Loucy (cell line): ENCODE measurements at regions not wholly inside any gene's neighbourhood (a gene's known extent, or its start where the extent isn't known, plus 50 kb on each side); places are given as distances from the start of the nearest gene placed in this dataset.

Experiments used
- H2AFZ ChIP-seq: fragments of 200-600 bp; sonication (generic); 2 replicates; pipeline ENCODE4 v1.6.0; 2016; ENCODE audit warnings: antibody characterized with exemption, mild to moderate bottlenecking, low read length, moderate library complexity
- H3F3A ChIP-seq: fragments of 200-600 bp; 2 replicates; pipeline ENCODE4 v1.6.0; 2016; ENCODE audit warnings: antibody characterized with exemption, low read depth, mild to moderate bottlenecking
- H3K27me3 ChIP-seq: fragments of 200-600 bp; sonication (generic); 2 replicates; pipeline ENCODE4 v1.6.1; 2014; ENCODE audit warnings: low read length, mild to moderate bottlenecking; ENCODE audit not compliant: insufficient read depth, poor library complexity, severe bottlenecking
- H3K36me3 ChIP-seq: fragments of 200-600 bp; sonication (generic); 2 replicates; pipeline ENCODE4 v1.6.1; 2016; ENCODE audit warnings: low read length; ENCODE audit not compliant: insufficient read depth
- H3K4me1 ChIP-seq: fragments of 200-600 bp; sonication (generic); 2 replicates; pipeline ENCODE4 v1.5.1; 2014; ENCODE audit warnings: low read length, mild to moderate bottlenecking; ENCODE audit not compliant: insufficient read depth, poor library complexity, severe bottlenecking
- H3K4me2 ChIP-seq: fragments of 200-600 bp; sonication (generic); 2 replicates; pipeline ENCODE4 v1.6.0; 2014; ENCODE audit warnings: antibody characterized with exemption, low read length, low read depth, mild to moderate bottlenecking; ENCODE audit not compliant: poor library complexity, severe bottlenecking
- H3K4me3 ChIP-seq: fragments of 200-600 bp; sonication (generic); 2 replicates; pipeline ENCODE4 v1.5.1; 2014; ENCODE audit warnings: low read length, mild to moderate bottlenecking, mixed read lengths; ENCODE audit not compliant: poor library complexity, severe bottlenecking
- H3K79me2 ChIP-seq: fragments of 200-600 bp; sonication (generic); 2 replicates; pipeline ENCODE4 v1.6.1; 2014; ENCODE audit warnings: low read length; ENCODE audit not compliant: insufficient read depth
- H3K9ac ChIP-seq: fragments of 200-600 bp; sonication (generic); 2 replicates; pipeline ENCODE4 v1.6.0; 2014; ENCODE audit warnings: mild to moderate bottlenecking, low read depth, low read length, moderate library complexity; ENCODE audit not compliant: poor library complexity, severe bottlenecking
- H3K9me2 ChIP-seq: fragments of 200-600 bp; sonication (generic); replicated peaks from 2 replicates; pipeline ENCODE4 v1.6.1; 2016; ENCODE audit warnings: low read depth, low read length, mixed read lengths
- H3K9me3 ChIP-seq: fragments of 200-600 bp; sonication (generic); 2 replicates; pipeline ENCODE4 v1.6.1; 2014; ENCODE audit warnings: mild to moderate bottlenecking, antibody characterized with exemption, low read length, low read depth; ENCODE audit not compliant: insufficient read depth
- H4K20me1 ChIP-seq: fragments of 200-600 bp; sonication (generic); 2 replicates; pipeline ENCODE4 v1.6.0; 2014; ENCODE audit warnings: antibody characterized with exemption, low read length, mild to moderate bottlenecking; ENCODE audit not compliant: insufficient read depth, poor library complexity, severe bottlenecking
- EZH2phosphoT487 ChIP-seq: fragments of 200-600 bp; IDR thresholded peaks from 2 replicates; pipeline ENCODE4 v1.6.1; 2018; ENCODE audit warnings: antibody characterized with exemption, mild to moderate bottlenecking, moderate library complexity, borderline replicate concordance
- TF ChIP-seq, protein P1 (sequence below): fragments of 200-600 bp; sonication (generic); conservative IDR thresholded peaks from 2 replicates; pipeline ENCODE4 v1.5.1; 2014; ENCODE audit warnings: mild to moderate bottlenecking, antibody characterized with exemption, low read length

- no peaks in the 10 kb centered on the region for H3K36me3 ChIP-seq
- H3K79me2 ChIP-seq: no peaks in the 10 kb centered on the region
- H3K9me2 ChIP-seq: no peaks in the 10 kb centered on the region
- H3K9me3 ChIP-seq: no peaks in the 10 kb centered on the region
- H3F3A ChIP-seq: no peaks in the 10 kb centered on the region
- no peaks in the 10 kb centered on the region for H3K4me1 ChIP-seq
- TF ChIP-seq EZH2phosphoT487: no peak
- TF ChIP-seq, protein P1, sequence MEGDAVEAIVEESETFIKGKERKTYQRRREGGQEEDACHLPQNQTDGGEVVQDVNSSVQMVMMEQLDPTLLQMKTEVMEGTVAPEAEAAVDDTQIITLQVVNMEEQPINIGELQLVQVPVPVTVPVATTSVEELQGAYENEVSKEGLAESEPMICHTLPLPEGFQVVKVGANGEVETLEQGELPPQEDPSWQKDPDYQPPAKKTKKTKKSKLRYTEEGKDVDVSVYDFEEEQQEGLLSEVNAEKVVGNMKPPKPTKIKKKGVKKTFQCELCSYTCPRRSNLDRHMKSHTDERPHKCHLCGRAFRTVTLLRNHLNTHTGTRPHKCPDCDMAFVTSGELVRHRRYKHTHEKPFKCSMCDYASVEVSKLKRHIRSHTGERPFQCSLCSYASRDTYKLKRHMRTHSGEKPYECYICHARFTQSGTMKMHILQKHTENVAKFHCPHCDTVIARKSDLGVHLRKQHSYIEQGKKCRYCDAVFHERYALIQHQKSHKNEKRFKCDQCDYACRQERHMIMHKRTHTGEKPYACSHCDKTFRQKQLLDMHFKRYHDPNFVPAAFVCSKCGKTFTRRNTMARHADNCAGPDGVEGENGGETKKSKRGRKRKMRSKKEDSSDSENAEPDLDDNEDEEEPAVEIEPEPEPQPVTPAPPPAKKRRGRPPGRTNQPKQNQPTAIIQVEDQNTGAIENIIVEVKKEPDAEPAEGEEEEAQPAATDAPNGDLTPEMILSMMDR: no peak
- H2AFZ ChIP-seq: no peak overlapping the region
- H3K4me3 ChIP-seq: no peak overlapping the region
- H3K27me3 ChIP-seq: no peaks in the 10 kb centered on the region
- H3K9ac ChIP-seq: no peak overlapping the region
- no peaks in the 10 kb centered on the region for H4K20me1 ChIP-seq
- no peak overlapping the region for H3K4me2 ChIP-seq
These were observed 75.8 kb downstream of the NR2F2 start for GRCh38 chr15:96406291-96406690.

DNA sequence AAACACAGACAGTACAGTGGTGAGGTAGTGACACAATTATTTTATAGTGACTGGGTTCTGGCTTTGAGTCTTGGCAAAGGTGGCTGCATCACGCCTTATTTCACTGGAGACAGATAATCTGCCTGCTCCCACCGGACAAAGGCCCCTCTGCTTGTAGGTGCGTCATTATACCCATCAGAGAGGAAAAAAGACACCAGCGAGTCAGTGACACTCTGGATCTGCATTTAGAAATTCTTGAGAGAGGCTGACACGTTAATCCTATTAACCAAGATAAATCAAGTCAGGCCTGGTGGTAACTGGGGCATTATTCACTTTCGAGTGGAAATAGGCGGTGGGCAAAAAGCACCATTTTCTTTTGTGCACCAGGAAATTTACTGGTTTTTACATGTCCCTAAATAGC is 76.2 kb downstream of the NR2F2 start:
- Histone ChIP-seq H3F3A (no peaks in the 10 kb centered on the region), H3K4me2 (no peak overlapping the region), H3K36me3 (no peaks in the 10 kb centered on the region), H3K9ac (no peak overlapping the region), H2AFZ (no peak overlapping the region), H3K4me3 (no peak overlapping the region), H3K9me3 (no peaks in the 10 kb centered on the region), H3K9me2 (no peaks in the 10 kb centered on the region), H3K4me1 (no peaks in the 10 kb centered on the region), H3K79me2 (no peaks in the 10 kb centered on the region), H4K20me1 (no peaks in the 10 kb centered on the region), H3K27me3 (no peaks in the 10 kb centered on the region)
- no peak for TF ChIP-seq EZH2phosphoT487
- TF ChIP-seq, protein P1: no peak

DNA sequence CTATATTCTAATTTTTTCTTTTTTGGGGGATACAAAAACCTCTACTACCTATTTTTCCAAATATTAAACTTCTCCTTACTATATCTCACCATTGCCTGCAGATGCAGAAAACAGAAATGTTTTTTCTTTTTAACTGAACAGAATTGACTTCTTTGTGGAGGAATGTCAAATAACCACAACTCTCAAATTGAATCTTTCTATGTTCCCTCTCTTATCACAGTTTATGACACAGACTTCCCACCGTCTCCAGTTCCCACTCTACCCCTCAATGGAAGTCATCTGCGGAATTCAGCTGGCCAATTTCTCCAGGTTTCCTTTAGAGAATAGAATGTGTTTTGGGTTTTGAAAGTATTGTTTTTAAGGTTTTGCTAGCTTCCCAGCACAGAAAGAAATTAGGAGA is 77.0 kb downstream of the NR2F2 start:
- no peak overlapping the region for H3K4me3 ChIP-seq
- H3K9me3 ChIP-seq: no peaks in the 10 kb centered on the region
- H3K9ac ChIP-seq: no peak overlapping the region
- no peaks in the 10 kb centered on the region for H3K9me2 ChIP-seq
- H3K27me3 ChIP-seq: no peaks in the 10 kb centered on the region
- H3K79me2 ChIP-seq: no peaks in the 10 kb centered on the region
- H3K36me3 ChIP-seq: no peaks in the 10 kb centered on the region
- TF ChIP-seq, protein P1: no peak
- TF ChIP-seq EZH2phosphoT487: no peak
- no peaks in the 10 kb centered on the region for H3K4me1 ChIP-seq
- H3K4me2 ChIP-seq: no peak overlapping the region
- H4K20me1 ChIP-seq: no peaks in the 10 kb centered on the region
- H2AFZ ChIP-seq: no peak overlapping the region
- no peaks in the 10 kb centered on the region for H3F3A ChIP-seq
